ENCODE measurements at regions not wholly inside any gene's neighbourhood (a gene's known extent, or its start where the extent isn't known, plus 50 kb on each side); places are given as distances from the start of the nearest gene placed in this dataset.
A peak's percentile ranks its signal among the peaks of the same experiment; 100 is the strongest.

- no peak overlapping the region for H3K27ac Mint-ChIP-seq (ENCODE audit: unreplicated experiment)
- no peak for DNase-seq
- no peaks in the 10 kb centered on the region for H3K36me3 Mint-ChIP-seq (ENCODE audit: unreplicated experiment)
- H3K4me1 Mint-ChIP-seq (ENCODE audit: low read depth, unreplicated experiment): no peaks in the 10 kb centered on the region
- TF ChIP-seq CTCF (IDR thresholded peaks at IDR 0.05; ENCODE audit: partially characterized antibody, unreplicated experiment): no peak
- no peak overlapping the region for H3K4me3 Mint-ChIP-seq (ENCODE audit: unreplicated experiment)
- no peaks in the 10 kb centered on the region for H3K9me3 Mint-ChIP-seq (ENCODE audit: unreplicated experiment)
- H3K27me3 Mint-ChIP-seq (ENCODE audit: unreplicated experiment): no peaks in the 10 kb centered on the region
Measured at GRCh38 chr20:7734216-7734615, 206.0 kb downstream of the HAO1 start.

- H3K27ac Mint-ChIP-seq (ENCODE audit: unreplicated experiment): no peak overlapping the region
- DNase-seq: no peak
- H3K4me3 Mint-ChIP-seq (ENCODE audit: unreplicated experiment): no peak overlapping the region
- no peaks in the 10 kb centered on the region for H3K36me3 Mint-ChIP-seq (ENCODE audit: unreplicated experiment)
- H3K4me1 Mint-ChIP-seq (ENCODE audit: low read depth, unreplicated experiment): no peaks in the 10 kb centered on the region
- H3K27me3 Mint-ChIP-seq (ENCODE audit: unreplicated experiment): no peaks in the 10 kb centered on the region
- TF ChIP-seq CTCF (IDR thresholded peaks at IDR 0.05; ENCODE audit: partially characterized antibody, unreplicated experiment): no peak
- no peaks in the 10 kb centered on the region for H3K9me3 Mint-ChIP-seq (ENCODE audit: unreplicated experiment)
Measured at GRCh38 chr20:7736336-7736735, 203.9 kb downstream of the HAO1 start.

GRCh38 chr20:7741866-7742265, 198.4 kb downstream of the HAO1 start:
- no peak overlapping the region for H3K4me3 Mint-ChIP-seq (ENCODE audit: unreplicated experiment)
- peaks cover 2% of the 10 kb centered on the region for H3K27me3 Mint-ChIP-seq (ENCODE audit: unreplicated experiment)
- no peaks in the 10 kb centered on the region for H3K36me3 Mint-ChIP-seq (ENCODE audit: unreplicated experiment)
- H3K27ac Mint-ChIP-seq (ENCODE audit: unreplicated experiment): peak overlapping the region; percentile 10
- H3K4me1 Mint-ChIP-seq (ENCODE audit: low read depth, unreplicated experiment): peaks cover 7% of the 10 kb centered on the region
- no peak for TF ChIP-seq CTCF (IDR thresholded peaks at IDR 0.05; ENCODE audit: partially characterized antibody, unreplicated experiment)
- DNase-seq: no peak
- H3K9me3 Mint-ChIP-seq (ENCODE audit: unreplicated experiment): no peaks in the 10 kb centered on the region

- no peak for DNase-seq
- Mint-ChIP-seq H3K27me3 (ENCODE audit: unreplicated experiment) (peaks cover 2% of the 10 kb centered on the region), H3K4me1 (ENCODE audit: low read depth, unreplicated experiment) (peaks cover 7% of the 10 kb centered on the region), H3K27ac (ENCODE audit: unreplicated experiment) (no peak overlapping the region), H3K9me3 (ENCODE audit: unreplicated experiment) (no peaks in the 10 kb centered on the region), H3K36me3 (ENCODE audit: unreplicated experiment) (no peaks in the 10 kb centered on the region), H3K4me3 (ENCODE audit: unreplicated experiment) (no peak overlapping the region)
- TF ChIP-seq CTCF (IDR thresholded peaks at IDR 0.05; ENCODE audit: partially characterized antibody, unreplicated experiment): no peak
Measured at GRCh38 chr20:7742479-7742878, 197.8 kb downstream of the HAO1 start.

- Mint-ChIP-seq H3K27ac (ENCODE audit: unreplicated experiment) (no peak overlapping the region), H3K4me1 (ENCODE audit: low read depth, unreplicated experiment) (peaks cover 7% of the 10 kb centered on the region), H3K9me3 (ENCODE audit: unreplicated experiment) (no peaks in the 10 kb centered on the region), H3K36me3 (ENCODE audit: unreplicated experiment) (no peaks in the 10 kb centered on the region), H3K27me3 (ENCODE audit: unreplicated experiment) (peaks cover 2% of the 10 kb centered on the region), H3K4me3 (ENCODE audit: unreplicated experiment) (no peak overlapping the region)
- no peak for DNase-seq
- no peak for TF ChIP-seq CTCF (IDR thresholded peaks at IDR 0.05; ENCODE audit: partially characterized antibody, unreplicated experiment)
Measured at GRCh38 chr20:7744411-7744810, 195.8 kb downstream of the HAO1 start.
